ENCODE measurements at regions not wholly inside any gene's neighbourhood (a gene's known extent, or its start where the extent isn't known, plus 50 kb on each side); places are given as distances from the start of the nearest gene placed in this dataset.

DNA sequence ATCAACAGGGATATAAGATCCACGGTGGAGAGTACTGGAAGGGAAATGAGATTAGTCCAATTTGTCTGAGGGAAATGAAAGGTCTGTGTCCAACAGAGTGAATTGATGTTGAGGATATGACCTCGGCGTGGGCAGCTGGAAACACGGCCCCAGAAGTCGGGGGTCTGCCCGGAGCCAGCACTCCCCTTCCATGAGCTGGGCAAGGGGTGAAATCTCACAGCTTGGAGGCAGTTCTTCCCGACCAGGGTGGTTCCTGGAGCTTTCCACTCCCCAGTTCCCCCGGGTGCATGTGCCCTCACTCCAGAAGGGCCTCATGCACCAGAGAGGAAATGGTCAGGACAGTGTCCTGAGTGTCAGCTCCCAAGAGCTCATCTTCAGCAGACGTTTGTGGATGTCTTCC, 264.7 kb upstream of the PPP2R2D start:
- Histone ChIP-seq H3K4me3 (ENCODE audit: low read depth, low read length) (no peak overlapping the region), H3K27ac (ENCODE audit: low read depth, low read length) (no peak overlapping the region), H3K27me3 (ENCODE audit: control insufficient read depth, insufficient read depth, low read length) (no peaks in the 10 kb centered on the region), H3K9me3 (ENCODE audit: control insufficient read depth, insufficient read depth, low read length) (peaks cover 53% of the 10 kb centered on the region)
- ChIA-PET POLR2A (no interaction called here), CTCF (no interaction called here)
- DNase-seq (ENCODE audit: low read depth, low spot score), result no peak
- TF ChIP-seq CTCF (IDR thresholded peaks at IDR 0.05; ENCODE audit: low read depth, low read length), result no peak

- no peak for DNase-seq (ENCODE audit: low read depth, low spot score)
- H3K9me3 ChIP-seq (ENCODE audit: control insufficient read depth, insufficient read depth, low read length), result peaks cover 50% of the 10 kb centered on the region
- H3K4me3 ChIP-seq (ENCODE audit: low read depth, low read length), result no peak overlapping the region
- TF ChIP-seq CTCF (IDR thresholded peaks at IDR 0.05; ENCODE audit: low read depth, low read length), result no peak
- ChIA-PET POLR2A (no interaction called here), CTCF (no interaction called here)
- H3K27me3 ChIP-seq (ENCODE audit: control insufficient read depth, insufficient read depth, low read length), result no peaks in the 10 kb centered on the region
- no peak overlapping the region for H3K27ac ChIP-seq (ENCODE audit: low read depth, low read length)
Observed at GRCh38 chr10:131636841-131637724, 263.7 kb upstream of the PPP2R2D start.

- no peak for TF ChIP-seq CTCF (IDR thresholded peaks at IDR 0.05; ENCODE audit: low read depth, low read length)
- Histone ChIP-seq H3K4me3 (ENCODE audit: low read depth, low read length) (no peak overlapping the region), H3K27ac (ENCODE audit: low read depth, low read length) (no peak overlapping the region), H3K27me3 (ENCODE audit: control insufficient read depth, insufficient read depth, low read length) (no peaks in the 10 kb centered on the region), H3K9me3 (ENCODE audit: control insufficient read depth, insufficient read depth, low read length) (peaks cover 56% of the 10 kb centered on the region)
- DNase-seq (ENCODE audit: low read depth, low spot score), result no peak
- CTCF ChIA-PET, result no interaction called here
- POLR2A ChIA-PET, result no interaction called here
Observed at GRCh38 chr10:131638049-131638879, 262.5 kb upstream of the PPP2R2D start.

DNA sequence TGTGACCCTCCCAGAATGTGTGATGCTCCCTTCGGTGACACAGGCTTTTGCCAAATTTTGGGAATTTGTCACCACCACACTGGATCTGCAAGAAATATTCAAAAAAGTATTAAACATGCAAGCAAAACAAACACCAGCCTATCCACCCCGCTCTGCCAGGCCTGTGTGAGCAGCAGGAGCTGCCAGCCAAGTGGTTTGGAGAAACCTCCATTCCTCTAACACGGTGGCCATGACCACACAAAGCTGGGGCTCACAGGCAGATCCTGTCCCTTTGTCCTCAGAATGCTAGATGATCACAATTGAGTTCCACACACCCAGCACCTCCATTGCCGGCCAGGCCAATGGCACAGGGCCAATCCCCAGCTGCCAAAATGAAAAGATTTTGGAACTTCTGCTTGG, 261.9 kb upstream of the PPP2R2D start:
- Histone ChIP-seq H3K27me3 (ENCODE audit: control insufficient read depth, insufficient read depth, low read length) (no peaks in the 10 kb centered on the region), H3K4me3 (ENCODE audit: low read depth, low read length) (no peak overlapping the region), H3K27ac (ENCODE audit: low read depth, low read length) (no peak overlapping the region), H3K9me3 (ENCODE audit: control insufficient read depth, insufficient read depth, low read length) (peaks cover 59% of the 10 kb centered on the region)
- TF ChIP-seq CTCF (IDR thresholded peaks at IDR 0.05; ENCODE audit: low read depth, low read length), result no peak
- CTCF ChIA-PET, result no interaction called here
- no peak for DNase-seq (ENCODE audit: low read depth, low spot score)
- POLR2A ChIA-PET, result no interaction called here
